HG02981 (cell line): ENCODE measurements at regions not wholly inside any gene's neighbourhood (a gene's known extent, or its start where the extent isn't known, plus 50 kb on each side); places are given as distances from the start of the nearest gene placed in this dataset.

Source experiments
- ATAC-seq: cut with Tn5 transposase; IDR thresholded peaks from one replicate; pipeline ENCODE4 v1.9.1; 2021; ENCODE audit warnings: mild to moderate bottlenecking, moderate library complexity; ENCODE audit not compliant: unreplicated experiment

GRCh38 chr15:58235961-58236360, 97.8 kb downstream of the AQP9 start:
- ATAC-seq, result no peak

DNA sequence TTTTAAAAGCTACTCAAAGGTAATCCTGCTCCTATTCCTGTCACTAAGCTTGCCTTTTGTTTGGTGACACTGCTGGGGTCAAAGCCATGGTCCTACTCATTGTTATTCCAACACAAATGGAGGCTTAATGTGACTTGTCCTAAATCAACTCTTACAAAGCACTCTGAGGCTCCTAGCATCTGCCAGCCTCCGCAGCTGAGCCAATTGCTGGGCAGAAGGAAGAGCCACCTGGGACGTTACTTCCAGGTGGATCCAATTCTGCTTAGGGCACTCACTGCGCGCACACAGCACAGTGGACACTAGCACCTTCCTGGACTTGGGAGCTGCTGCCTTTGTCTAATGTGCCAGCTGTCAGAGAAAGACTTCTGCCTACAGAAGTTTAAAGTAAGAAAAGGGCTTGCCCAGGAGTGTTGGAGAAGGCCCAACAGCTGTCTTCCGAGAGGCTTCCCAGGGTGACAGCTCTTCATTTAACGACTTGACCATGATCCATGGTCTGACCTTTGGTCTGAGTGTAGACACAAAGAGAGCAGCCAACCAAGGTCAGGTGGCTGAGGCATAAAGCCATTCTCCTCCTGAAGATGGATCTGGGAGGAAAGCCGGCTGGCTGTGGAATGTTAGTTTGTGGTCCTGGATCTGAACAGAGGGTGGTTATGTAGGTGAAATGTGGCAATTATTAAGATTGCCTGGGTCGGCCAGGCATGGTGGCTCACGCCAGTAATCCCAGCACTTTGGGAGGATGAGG, 102.2 kb downstream of the AQP9 start:
- ATAC-seq, result no peak

DNA sequence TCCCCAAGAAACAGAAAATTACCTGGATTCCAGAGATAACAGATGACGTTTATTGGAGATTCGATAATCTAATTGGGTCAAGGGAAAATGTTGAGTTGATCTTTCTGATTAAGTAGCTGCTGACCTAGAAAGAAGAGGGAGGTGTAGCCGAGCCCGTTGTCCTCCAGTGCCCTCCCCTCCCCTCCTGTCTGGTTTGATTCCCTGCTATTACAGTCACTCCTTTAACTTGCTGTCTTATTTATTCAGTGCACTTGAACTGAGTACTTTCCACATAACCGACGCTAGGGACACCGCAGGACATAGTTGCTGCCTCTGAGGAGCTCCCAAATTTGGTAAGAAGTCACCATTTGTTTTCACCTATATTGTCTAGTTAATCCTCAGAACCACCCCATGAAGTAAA, 103.7 kb downstream of the AQP9 start:
- ATAC-seq, result no peak

DNA sequence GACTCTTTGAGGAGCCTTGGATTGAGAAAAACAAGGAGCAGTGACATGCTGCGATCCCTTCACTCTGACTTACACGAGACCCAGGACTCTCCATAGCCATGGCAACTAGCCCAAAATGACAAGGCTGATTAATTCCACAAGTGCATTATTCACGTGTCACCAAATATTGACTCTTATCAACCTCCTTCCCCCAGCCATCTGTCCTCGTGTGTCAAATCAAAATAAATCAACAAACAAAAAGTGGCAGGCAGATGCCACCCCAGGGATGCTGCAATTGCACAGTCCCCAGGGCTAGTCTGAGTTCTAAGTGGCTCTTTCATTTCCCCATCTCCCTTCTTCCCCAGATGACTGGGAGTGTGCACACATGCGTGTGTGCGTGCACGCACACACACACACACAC, 104.9 kb downstream of the AQP9 start:
- ATAC-seq, result no peak

DNA sequence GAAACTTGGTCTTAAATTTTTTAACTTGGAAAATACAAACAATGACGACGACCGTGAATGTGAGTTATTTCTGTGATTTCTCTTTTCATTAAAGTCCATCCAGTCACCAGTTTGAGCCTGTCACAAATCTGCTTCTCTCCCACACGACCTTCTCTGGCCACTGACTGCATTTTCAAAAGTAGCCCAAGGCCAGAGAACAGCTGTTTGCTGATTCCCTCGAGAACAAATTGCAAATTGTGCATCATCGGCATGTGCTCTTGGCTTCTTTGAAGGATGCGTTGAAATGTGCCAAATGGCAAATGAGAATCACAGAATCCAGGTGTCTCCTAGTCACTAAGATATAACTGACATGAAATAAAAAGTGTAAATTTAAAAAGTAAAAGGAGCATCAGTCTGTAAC, 106.4 kb downstream of the AQP9 start:
- no peak for ATAC-seq

DNA sequence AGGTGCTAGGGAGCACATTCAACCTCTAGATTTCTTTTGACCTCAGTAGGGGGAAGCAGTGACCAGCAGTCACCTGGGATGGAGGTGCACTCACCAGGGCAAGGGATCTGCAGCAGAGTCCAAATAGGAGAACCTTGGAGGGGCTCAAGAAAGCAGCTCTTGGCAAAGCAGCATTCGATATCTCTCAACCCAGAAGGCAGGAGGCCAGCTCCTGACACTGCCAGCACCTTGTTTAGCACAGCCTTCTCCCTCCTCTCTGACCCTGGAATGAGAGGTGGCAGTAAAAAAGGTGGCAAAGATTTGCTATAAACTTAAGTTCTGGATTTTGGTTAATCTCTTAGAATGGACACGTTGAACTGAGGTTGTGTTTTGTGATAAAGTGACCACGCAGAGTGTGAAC, 107.9 kb downstream of the AQP9 start:
- ATAC-seq, result no peak

DNA sequence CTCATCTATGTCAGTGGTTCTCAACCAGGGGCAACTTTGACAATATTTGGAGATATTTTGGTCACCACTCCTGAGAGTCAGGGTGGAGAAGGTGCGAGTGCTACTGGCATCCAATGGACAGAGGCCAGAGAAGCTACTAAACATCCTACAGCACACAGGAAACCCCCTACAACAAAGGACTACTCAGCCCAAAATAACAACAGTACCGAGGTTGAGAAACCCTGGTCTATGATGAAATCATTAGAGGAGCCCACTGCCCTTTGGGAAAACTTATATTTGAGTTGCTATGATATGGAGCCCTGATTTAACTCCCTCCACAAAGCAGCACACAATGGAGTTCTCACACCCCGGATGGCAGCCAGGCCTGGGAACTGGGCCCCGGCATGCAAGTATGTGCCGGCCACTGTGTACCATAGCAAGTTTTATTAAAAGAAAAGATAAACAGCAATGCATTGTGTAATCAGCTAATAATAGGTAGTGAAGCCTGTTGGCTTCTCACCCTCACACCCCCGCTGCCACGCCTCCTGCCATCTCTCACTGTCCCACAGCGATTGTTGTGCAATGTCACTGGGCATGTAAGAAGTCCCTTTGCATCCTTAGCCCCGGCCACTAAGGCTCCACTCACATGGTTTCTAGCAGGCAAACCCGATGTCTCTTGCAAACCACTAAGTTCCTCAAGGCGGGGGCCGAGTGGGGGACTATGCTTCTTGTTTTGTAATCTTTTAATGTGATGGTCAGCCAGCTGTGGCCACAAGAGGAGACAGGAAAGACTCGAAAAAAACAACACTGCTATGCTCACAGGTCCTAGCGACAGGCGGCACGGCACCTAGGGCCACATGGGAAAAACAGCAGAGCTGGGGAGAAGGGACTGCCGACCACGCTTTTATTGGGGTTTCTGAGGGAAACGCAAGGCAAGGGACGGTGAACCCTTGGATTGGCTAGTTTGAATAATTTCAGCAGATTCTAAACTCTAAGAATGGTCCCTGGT, 110.0 kb downstream of the AQP9 start:
- ATAC-seq, result no peak

DNA sequence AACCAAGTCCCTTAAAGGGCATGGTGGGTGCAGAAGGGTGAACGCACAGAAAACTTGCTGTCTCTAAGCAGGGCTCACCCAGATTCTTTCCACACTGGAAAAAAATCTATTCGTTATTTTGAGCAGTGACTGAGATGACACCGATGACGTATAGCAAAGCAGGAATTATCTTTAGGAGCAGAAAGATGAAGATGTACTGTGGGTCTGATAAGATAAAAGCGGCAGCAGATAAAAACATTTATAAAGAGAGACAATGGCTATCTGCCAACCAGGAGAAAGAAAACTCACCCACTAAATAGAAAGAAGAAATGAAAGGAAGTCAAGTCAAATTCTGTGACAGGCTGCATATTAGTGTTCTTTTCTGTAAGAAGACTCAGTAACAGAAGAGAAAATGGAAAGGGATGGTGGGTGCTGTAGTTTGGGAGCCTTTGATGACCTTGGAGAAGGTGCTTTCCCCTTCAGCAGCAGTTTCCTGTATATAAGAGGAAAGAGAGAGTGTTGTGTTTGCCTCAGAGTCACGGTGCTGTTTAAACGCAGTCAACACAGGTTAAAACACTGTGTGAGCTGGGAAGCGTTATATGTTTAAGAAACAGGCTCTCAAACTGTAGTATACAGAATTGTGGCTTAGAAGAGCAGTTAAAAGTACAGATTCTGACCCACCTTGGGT, 111.6 kb downstream of the AQP9 start:
- ATAC-seq, result no peak

DNA sequence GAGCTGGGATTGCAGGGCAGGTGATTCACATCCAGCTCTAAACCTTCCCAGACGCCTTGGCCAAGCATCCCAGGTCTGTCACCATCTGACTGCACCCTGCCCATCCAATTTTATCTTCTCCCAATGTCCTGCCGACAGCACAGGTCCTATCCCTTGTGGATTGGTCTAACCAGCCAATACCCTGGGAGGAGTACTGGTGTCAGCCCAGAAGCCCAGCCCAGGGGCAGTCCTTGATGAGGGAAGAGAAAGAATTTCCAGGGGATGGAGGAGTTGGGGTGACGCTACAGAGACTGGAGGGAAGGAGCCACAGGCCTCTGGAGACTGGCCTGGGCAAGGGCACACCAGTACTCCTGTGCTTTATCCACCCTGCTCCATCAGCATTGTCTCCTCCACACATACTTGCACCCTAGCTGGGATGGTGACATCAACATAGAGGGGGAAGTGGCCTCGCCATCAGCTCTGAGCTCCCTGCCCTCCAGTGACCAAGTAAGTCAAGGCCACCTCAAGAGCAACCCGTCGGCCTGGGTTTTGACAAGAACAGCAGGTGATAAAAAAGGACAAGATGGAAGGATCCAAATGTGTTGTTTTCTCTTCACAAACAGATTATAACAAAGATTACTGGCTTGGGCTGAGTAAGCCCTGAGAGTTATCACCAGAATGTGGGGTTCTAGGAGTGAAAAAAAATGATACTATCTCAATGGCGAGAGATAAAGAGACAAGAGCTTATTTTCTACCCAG, 114.6 kb downstream of the AQP9 start:
- no peak for ATAC-seq

DNA sequence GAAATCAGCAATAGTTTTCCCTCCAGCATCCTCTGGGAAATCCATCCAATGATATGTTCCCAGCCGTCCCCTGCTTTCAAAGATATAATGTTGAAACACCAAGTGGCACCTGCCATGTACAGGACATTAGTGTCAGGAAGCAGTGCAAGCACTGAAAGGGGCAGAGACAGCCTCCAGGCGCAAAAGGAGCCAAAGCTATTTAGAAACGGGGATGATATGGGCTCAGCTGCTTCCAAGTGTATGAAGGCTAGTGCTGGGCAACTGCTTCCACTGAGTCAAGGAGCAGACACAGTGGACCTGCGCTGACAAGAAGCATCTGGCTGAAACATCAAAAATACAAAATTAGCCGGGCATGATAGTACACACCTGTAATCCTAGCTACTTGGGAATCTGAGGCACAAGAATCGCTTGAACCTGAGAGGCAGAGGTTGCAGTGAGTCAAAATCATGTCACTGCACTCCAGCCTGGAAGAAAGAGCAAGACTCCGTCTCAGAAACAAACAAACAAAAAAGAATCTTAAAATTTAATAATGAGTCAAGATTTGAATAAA, 119.7 kb downstream of the AQP9 start:
- no peak for ATAC-seq

DNA sequence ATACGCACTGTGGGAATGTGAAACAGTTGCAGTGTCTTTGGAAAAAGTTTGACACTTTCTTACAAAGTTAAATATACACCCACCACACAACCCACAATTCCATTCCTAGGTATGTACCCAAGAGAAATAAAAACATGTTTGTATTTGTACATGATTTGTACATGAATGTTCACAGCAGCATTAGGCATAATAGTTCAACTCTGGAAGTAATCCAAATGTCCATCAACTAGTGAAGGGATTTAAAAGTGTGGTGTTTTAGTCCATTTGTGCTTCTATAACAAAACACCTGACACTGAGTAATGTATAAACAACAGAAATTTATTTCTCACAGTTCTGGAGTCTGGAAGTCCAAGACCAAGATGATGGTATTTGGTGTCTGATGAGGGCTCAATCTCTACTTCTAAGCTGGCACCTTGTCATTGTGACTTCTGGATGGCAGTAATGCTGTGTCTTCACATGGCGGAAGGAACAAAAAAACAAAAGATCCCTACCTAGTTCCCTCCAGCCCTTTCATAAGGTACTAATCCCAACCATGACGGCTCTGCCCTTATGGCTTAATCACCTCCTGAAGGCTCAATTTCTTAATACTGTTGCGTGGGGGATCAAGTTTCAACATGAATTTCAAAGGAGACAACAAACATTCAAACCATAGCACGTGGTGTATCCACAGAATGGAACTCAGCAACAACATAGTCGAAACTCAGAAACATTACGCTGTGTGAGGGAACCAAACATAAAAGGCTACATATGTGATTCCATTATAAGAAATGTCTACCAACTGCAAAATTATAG, 120.5 kb downstream of the AQP9 start:
- ATAC-seq, result no peak

DNA sequence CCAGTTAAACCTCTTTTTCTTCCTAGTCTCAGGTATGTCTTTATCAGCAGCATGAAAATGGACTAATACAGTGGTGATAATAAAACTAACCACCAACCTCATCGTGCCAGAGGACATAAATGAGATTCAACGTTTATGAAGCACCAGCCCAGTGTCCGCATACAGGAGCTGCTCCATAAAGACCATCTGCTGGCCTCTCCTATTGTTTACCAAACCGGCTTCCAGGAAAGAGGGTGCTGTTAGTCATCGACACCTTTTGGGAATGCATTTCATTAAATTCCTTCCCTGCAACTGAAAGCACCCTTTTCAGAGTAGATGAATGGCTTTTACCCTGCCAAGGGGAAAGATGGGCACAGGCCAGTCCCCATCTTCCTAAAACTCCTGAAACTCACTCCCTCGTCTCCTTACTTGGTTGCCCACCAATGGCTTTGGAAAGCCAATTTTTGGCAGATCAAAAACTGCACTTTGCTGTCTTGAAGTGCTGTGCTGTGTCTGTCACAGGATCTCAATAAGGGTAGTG, 122.1 kb downstream of the AQP9 start:
- ATAC-seq, result no peak

GRCh38 chr15:58260725-58261267, 122.6 kb downstream of the AQP9 start:
- no peak for ATAC-seq

DNA sequence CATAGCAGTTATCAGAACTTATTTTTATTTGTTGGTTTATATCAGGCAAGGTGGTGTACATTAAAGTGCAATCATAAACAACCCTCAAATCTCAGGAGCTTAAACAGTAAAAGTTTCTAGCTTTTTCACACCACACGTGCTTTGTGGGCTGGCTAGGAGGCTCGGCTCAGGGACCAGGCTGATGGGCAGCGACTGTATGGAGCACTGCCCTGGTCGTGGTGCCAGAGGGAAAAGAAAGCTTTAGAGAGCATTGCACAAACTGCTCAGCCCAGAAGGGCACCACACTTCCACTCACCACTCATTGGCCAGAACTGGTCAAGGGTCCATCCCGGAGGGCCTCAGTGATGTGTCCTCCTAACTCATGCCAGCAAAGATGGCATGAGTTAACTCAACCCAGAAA, 123.2 kb downstream of the AQP9 start:
- ATAC-seq, result no peak

- ATAC-seq, result no peak
Observed at GRCh38 chr15:58264053-58264971, 126.1 kb downstream of the AQP9 start.

GRCh38 chr15:58267051-58267450, 128.9 kb downstream of the AQP9 start:
- ATAC-seq, result no peak

DNA sequence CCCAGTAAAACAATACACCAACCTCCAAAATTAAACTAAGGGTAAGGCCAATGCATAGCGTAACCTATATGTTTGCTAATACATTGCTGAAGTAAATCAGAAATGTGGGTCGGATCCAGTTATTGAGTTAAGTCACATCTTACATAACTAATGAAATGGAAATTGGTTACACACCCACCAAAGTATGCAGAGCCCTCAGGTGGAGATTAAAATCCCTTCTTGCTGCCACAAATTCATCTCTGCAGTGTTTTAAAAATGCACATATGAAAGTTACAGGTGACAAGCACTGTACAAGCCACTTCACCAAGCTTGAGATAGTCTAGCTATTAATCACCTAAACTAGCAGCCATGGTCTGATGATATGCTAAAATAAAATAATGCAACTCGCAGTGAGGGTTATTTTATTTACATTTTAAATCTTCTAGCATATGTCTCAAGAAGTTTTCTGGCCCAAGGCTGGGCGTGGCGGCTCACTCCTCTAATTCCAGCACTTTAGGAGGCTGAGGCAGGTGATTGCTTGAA, 130.6 kb downstream of the AQP9 start:
- ATAC-seq, result no peak
